Lower leg skin (tissue), 4 donors: ENCODE measurements at regions not wholly inside any gene's neighbourhood (a gene's known extent, or its start where the extent isn't known, plus 50 kb on each side); places are given as distances from the start of the nearest gene placed in this dataset.

Experiments
- DNase-seq, 2 donors: peaks; one replicate each; pipeline ENCODE4 v3.0.0-alpha.2; 2019; ENCODE audit warnings: low spot score in 2 of 2
- H3K4me3 ChIP-seq: fragments of 200-600 bp; sonication (generic); 2 replicates; pipeline ENCODE4 v1.5.1; 2017; ENCODE audit warnings: mild to moderate bottlenecking, low read depth; ENCODE audit not compliant: poor library complexity, severe bottlenecking
- POLR2A ChIP-seq, 2 donors: fragments of 450-650 bp; IDR thresholded peaks; one replicate each; pipeline ENCODE4 v1.6.1; 2016 to 2017; ENCODE audit warnings: antibody characterized with exemption in 2 of 2, mild to moderate bottlenecking in 1 of 2, moderate library complexity in 1 of 2
- WGBS, 2 donors: methylation state at CpG; one replicate each; pipeline ENCODE4 v1.1.5; 2018; 5-methylcytosine and 5-hydroxymethylcytosine counted together
- intact Hi-C: fragments of 100-400 bp; cut with DNase I; formaldehyde crosslinking; loops from one replicate; pipeline ENCODE4 v1.15.0; 2023; ENCODE audit warnings: low total_unique reads
- TF ChIP-seq, protein P1 (sequence below), 3 donors: fragments of 450-650 bp; IDR thresholded peaks; one replicate each; pipeline ENCODE4 v1.5.1; 2016; ENCODE audit warnings: antibody characterized with exemption in 3 of 3, mild to moderate bottlenecking in 3 of 3, moderate library complexity in 2 of 3

DNA sequence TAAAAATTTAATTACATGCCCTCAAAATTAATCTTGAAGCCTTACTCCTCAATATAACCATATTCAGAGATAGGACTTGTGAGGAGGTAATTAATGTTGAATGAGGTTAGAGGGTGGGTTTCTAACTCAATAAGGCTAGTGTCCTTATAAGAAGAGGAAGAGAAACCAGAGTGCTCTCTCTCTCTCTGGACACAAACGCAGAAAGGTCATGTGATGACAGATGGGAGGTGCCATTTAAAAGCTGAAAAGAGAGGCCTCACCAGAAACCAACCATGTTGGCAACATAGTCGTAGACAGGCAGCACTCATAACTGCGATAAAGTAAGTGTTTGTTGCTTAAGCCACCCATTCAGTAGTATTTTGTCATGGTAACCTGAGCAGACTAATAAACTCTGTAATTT is 378.5 kb upstream of the LMO3 start:
- TF ChIP-seq POLR2A (IDR thresholded peaks at IDR 0.05), result no peak
- TF ChIP-seq, protein P1, sequence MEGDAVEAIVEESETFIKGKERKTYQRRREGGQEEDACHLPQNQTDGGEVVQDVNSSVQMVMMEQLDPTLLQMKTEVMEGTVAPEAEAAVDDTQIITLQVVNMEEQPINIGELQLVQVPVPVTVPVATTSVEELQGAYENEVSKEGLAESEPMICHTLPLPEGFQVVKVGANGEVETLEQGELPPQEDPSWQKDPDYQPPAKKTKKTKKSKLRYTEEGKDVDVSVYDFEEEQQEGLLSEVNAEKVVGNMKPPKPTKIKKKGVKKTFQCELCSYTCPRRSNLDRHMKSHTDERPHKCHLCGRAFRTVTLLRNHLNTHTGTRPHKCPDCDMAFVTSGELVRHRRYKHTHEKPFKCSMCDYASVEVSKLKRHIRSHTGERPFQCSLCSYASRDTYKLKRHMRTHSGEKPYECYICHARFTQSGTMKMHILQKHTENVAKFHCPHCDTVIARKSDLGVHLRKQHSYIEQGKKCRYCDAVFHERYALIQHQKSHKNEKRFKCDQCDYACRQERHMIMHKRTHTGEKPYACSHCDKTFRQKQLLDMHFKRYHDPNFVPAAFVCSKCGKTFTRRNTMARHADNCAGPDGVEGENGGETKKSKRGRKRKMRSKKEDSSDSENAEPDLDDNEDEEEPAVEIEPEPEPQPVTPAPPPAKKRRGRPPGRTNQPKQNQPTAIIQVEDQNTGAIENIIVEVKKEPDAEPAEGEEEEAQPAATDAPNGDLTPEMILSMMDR (IDR thresholded peaks at IDR 0.05), result no peak
- DNase-seq, result no peak
- intact Hi-C loops, result no loop called here
- H3K4me3 ChIP-seq, result no peak overlapping the region
- WGBS, 2 donors, result 89 to 90% methylated on average over 3 of the region's 3 CpGs

DNA sequence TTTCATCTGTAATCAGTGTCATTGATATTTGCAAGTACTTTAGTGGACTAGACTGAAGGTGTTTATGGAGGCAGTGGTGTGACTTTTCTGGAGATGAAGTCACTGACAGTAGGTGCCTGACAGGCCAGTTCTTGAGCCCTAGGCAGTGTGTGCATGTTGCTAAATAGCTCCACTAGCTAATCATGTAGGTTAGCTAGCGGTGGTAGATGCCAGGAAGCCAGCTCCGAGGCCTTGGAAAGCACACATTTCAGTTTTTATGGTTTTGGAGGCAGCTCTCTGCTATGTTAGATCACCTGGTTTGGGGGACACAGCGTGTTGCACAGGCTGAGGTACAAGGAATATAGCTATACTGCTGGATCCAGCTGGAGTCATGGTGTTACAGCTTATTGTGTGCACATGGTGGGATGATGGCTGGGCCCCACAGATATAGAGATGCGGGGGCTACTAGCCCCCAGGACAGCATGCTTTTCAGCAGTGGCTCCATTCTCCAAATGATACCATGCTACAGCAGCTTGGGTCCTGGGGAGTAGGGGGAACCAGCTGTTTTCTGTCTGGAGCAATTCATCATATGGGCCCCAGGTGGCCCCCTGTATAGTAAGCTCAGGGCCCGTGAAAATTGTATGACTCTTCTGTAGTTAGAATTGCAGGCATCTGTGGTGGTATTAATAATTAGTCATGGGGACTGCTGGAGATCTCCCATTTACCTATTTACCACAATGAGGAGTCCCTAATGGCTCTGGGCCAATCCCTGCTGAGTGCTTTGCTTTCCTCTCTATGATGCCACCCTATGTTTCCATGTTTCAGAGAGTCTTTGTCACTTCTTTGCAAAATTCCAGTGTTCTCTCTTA is 367.2 kb upstream of the LMO3 start:
- WGBS, 2 donors, result 75 to 82% methylated on average over 5 of the region's 5 CpGs
- no peak overlapping the region for H3K4me3 ChIP-seq
- intact Hi-C loops, result no loop called here
- peak in 1 of 2 donors; percentile 62 for DNase-seq
- no peak for TF ChIP-seq POLR2A (IDR thresholded peaks at IDR 0.05)
- TF ChIP-seq, protein P1 (IDR thresholded peaks at IDR 0.05), result no peak

DNA sequence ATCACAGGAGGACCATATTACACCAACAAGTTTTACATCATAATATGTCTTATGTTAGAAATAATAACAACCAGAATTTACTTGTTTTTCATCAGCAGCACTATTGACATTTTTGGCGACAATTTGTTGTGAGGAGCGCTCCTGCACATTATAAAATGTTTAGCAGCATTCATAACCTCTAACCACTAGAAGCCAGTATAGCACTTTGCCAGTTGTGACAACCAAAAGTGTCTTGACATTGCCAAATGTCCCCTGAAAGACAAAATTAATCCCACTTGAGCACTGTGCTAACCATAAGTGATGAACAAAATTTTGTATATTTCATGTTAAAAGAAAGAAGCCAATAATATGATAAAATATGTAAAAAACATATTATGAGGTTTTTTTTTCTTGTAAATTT is 356.9 kb upstream of the LMO3 start:
- WGBS, 2 donors, result 83 to 88% methylated on average over 2 of the region's 2 CpGs
- intact Hi-C loops, result no loop called here

DNA sequence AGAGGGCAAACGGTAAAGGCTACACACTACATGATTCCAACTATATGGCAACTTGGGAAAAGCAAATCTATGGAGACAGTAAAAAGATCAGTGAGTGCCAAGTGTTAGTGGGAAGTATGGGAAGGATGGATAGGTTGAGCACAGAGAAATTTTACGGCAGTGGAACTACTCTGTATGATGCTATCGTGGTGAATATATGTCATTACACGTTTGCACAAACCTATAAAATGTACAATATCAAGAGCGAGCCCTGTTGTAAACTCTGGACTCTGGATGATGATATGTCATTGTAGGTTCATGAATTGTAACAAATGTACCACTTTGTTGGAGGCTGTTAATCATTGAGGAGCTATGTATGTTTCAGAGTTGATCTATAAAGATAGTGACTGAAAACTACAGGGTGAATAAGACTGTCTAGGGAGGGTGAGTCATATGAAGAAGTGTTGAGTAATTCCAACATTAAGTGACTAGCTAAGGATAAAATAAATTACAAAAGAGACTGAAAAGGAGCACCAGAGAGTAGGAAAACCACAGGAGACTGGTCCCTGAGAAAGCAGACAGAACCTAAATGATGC is 349.2 kb upstream of the LMO3 start:
- H3K4me3 ChIP-seq, result no peak overlapping the region
- no peak for TF ChIP-seq POLR2A (IDR thresholded peaks at IDR 0.05)
- TF ChIP-seq, protein P1 (IDR thresholded peaks at IDR 0.05), result no peak
- no peak for DNase-seq
- intact Hi-C loops, result no loop called here
- WGBS, 2 donors, result 84 to 91% methylated on average over 5 of the region's 5 CpGs

More for the DNA sequence above, 356.9 kb upstream of the LMO3 start:
- H3K4me3 ChIP-seq, result no peak overlapping the region
- TF ChIP-seq, protein P1 (IDR thresholded peaks at IDR 0.05), result no peak
- TF ChIP-seq POLR2A (IDR thresholded peaks at IDR 0.05), result no peak
- DNase-seq, result no peak

DNA sequence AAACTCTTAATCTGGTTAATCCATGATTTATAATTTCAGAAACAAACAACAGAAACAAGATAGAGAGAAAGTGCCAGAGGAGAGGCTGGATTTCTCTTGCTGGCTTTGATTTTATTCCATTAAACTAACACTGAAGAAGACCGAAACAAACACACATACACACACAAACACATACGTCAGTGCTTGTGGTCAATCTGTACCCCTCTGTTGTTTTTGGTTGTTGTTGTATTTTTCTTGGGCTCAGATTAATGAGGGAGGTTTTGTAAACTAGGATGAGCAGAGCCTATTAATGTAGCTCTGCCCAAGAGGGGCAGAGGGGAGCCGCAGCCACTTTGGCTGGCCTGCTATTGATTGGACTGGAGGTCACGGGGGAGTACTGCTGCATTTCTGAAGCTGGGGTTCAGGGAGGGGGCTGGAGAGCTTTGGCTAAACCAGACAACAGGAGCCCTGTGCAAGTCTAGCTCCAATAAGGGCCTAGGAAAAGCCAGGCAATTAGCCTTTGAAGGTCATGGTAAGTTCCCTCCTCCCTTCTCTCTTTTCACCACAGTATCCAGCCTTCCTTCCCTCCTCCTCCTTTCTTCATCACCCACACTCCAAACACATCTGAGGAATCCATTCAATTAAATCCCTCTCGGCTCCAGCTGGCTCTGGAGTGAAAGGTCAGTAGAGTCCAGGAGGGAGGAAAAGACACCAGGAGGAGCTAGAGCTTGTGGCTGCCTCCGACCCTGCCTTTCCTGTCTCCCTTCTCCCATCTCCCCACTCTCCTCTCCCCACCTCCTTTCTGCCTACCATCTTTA is 344.1 kb upstream of the LMO3 start:
- DNase-seq, result no peak
- WGBS, 2 donors, result 67 to 74% methylated on average over 6 of the region's 6 CpGs
- H3K4me3 ChIP-seq, result no peak overlapping the region
- no peak for TF ChIP-seq POLR2A (IDR thresholded peaks at IDR 0.05)
- TF ChIP-seq, protein P1 (IDR thresholded peaks at IDR 0.05), result no peak
- intact Hi-C loops, result no loop called here
